NCI-H748 (cell line): ENCODE measurements at regions not wholly inside any gene's neighbourhood (a gene's known extent, or its start where the extent isn't known, plus 50 kb on each side); places are given as distances from the start of the nearest gene placed in this dataset.

ENCODE experiments used
- DNase-seq: peaks from one replicate; lab custom pipeline; 2025; ENCODE audit not compliant: unreplicated experiment; lab: John Stamatoyannopoulos, UW

DNA sequence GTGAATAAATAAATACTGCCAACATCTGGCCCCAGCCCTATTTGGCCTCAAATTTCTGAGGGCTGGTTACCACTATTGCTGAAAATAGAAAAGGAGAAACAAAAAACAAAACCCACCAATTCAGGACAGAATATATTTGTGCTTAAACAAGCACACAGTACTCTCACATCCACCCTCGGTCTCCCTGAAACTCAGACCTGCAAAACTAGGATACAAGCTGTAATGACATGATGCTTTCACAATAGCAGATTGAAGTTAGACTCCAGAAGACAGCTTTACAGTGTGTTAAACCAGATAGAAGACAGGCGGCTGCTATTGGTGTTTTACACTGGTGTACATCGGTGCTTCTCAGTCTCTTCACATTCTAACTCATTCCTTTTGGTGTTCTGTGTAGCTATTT, 214.9 kb upstream of the DMRT1 start:
- no peak for DNase-seq

- no peak for DNase-seq
These were observed 214.0 kb upstream of the DMRT1 start for GRCh38 chr9:627336-627970.

GRCh38 chr9:629146-629545, 212.4 kb upstream of the DMRT1 start:
- DNase-seq: no peak

GRCh38 chr9:630817-631216, 210.7 kb upstream of the DMRT1 start:
- no peak for DNase-seq

- DNase-seq: no peak
These were observed 209.9 kb upstream of the DMRT1 start for GRCh38 chr9:631596-631995.

DNA sequence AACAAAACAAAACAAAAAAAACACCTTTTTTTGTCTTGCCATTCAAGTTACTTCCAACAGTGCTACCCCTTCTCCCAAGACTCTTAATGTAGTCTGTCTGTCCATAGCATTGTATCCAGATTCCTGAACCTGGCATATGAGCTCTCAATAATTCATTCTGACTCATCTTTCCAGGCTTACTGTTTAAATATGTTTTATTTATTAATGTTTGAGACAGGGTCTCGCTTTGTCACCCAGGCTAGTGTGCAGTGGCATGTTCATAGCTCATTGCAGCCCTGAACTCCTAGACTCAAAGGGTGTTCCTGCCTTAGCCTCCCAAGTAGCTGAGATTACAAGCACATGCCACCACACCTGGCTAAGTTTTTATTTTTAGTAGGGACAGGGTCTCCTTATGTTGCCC, 208.0 kb upstream of the DMRT1 start:
- no peak for DNase-seq

GRCh38 chr9:636931-637591, 204.4 kb upstream of the DMRT1 start:
- DNase-seq: no peak

GRCh38 chr9:638152-638551, 203.3 kb upstream of the DMRT1 start:
- DNase-seq: no peak

DNA sequence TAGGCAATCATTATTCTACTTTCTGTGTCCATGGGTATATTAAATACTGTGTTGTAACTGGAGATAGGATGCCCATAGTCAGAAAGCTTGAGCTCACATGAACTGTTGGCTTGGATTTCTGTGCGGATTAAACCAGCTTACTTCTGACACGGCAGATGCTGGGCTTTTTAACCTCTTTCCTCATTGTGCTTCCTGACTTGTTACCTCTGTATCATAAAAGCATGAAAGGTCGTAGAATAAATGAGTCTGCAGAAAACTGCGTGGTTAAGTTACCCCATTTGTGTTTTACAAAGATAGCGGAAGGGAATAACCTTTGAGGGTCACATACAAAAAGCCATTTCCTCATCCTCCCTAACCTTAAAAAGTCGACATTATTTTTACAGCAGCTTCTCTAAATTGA, 199.5 kb upstream of the DMRT1 start:
- no peak for DNase-seq

DNA sequence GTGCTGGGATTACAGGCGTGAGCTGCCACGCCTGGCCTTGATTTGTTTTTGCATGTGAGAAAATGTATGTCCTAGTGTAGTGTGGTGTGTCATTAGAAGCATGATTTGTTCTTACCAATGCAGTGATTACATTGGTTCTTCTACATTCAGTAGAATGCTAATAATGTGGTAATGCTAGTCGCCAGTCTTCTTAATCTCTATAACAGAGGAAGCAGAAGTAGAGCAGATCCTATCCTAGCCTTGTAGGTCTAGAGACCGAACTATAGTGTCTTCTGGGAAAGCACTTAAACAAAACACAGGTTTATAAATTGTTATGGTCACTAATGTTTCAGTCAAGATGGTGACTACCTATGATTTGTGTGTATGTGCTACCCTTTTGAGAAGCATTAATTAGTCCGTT, 197.5 kb upstream of the DMRT1 start:
- no peak for DNase-seq

DNA sequence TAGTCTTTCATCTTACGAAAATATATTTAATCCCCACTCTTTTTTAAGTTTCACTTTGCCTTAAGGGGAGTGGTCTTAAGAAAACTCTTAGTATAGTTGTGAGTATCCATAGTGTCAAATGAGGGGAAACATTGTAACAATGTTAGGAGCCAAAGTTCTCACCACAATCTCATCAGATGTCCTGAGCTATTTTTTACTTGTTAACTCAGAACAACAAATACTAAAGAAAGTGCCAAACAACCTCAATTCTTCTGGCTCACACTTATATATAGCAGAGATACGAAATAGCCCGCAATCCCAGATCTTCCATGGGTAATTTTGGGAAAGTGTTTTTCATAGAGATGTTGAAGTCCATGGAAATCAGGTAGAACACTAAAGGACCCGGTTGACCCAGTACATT, 194.0 kb upstream of the DMRT1 start:
- no peak for DNase-seq

GRCh38 chr9:649128-650074, 192.1 kb upstream of the DMRT1 start:
- DNase-seq: no peak

DNA sequence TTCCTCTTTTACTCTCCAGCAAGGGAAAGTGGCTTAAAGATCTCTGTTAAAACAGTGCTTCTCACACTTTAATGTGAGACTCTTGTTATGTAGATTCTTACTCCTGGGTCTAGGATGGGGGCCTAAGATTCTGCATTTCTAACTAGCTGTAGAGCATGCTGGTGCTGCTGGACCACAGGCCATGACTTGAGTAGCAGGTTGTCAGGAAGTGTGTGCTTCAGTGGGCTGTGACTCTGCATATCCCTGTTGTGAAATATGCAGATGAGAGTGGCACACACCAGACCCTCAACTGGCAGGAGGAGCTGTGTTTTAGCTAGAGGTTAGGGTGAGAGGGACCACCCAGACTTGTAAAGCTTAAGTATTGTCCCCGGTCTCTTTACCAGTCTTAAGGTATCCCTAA, 191.1 kb upstream of the DMRT1 start:
- no peak for DNase-seq

GRCh38 chr9:651371-651770, 190.1 kb upstream of the DMRT1 start:
- no peak for DNase-seq

DNA sequence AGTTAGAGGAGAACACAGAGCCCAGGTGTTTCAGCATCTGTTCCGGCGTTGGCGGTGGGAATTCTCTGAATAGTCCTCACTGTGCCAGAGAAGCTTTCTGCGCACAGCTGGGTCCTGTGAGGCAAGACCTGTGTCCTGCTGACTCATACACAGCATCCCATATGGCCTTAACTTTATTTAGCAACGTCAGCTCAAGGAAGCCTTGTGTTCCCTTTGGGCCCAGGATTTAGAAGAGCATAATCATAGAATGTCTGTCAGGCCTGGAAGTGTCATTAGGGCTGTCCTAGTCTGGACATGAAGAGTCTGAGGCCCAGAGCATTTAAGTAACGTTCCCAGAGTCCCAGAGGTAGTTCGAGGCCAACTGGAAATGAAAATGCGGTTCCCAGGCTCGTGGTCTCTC, 188.6 kb upstream of the DMRT1 start:
- DNase-seq: no peak

DNA sequence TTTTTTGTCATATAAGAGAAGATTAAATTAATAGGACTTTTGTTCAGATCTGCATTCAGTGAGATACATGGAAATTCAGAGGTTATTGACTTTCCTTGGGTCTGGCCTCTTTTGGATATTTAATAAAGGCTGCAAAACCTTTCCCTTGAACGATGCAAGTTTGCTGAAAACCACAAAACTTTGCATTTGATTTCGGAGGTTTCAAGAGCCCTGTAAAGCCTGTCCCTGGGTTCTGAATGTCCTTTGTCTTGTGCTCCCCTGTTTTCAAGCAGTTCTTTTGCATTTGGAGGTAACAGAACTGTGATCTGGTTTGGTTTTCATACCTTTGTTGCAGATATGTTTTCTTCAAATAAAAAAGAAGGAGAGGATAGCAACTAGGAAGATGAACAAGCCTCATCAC, 188.1 kb upstream of the DMRT1 start:
- no peak for DNase-seq

DNA sequence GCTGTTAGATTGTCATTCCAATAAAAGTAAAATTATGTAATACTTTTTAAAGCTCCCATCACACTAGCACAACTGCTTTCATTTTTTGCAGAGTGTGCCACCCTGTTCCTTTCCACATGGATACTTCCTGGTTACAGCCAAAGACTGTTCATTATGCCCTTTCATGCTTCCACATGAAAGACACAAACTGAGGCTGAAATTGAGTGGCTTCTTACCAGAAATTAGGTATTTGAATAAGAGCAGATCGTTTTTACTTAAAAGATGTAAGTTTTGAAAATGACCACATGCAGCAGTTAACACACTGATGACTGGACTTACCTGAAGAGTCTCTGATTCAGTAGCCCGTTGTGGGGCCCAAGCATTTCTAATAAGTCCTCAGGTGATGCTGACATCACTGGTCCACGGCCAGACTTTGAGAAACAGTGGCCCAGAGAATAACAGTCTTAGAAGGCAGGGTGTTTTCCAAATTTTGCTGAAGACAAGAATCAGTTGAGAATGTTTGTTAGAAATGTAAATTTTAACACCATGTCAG, 187.6 kb upstream of the DMRT1 start:
- no peak for DNase-seq

DNA sequence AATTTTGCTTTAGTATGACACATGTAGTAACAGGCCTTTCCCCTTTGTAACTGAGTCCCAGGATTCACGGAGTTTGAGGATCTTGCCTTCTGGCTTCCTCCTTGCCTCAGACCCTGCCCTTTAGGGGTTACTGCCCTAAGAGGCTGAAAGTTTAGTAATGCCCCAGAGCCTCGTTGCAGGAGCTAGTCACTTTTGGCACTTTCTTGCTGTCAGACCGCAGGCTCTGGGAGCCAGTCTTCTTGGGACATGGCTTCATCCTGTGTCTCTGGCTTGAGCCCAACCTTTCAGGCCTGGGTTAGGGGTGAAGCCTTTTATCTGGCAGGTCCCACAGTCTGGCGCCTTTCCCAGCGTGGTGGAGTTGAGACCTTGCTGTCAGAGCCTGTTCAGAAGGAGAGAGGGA, 185.6 kb upstream of the DMRT1 start:
- DNase-seq: no peak

- no peak for DNase-seq
These were observed 184.4 kb upstream of the DMRT1 start for GRCh38 chr9:656926-657568.

DNA sequence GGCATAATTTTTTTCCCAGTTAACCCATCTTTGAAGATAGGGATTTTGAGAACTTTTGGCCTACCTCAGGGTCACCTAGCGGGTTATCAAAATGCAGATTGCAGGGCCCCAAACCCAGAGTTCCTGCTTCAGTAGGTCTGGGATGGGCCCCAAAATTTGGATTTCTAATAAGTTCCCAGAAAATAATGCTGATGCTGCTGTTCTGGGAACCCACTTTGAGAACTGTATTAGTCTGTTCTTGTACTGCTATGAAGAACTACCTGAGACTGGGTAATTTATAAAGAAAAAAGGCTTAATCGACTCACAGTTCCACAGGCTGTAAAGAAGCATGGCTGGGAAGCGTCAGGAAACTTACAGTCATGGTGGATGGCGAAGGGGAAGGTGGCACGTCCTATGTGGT, 182.2 kb upstream of the DMRT1 start:
- DNase-seq: no peak

- no peak for DNase-seq
These were observed 181.3 kb upstream of the DMRT1 start for GRCh38 chr9:660227-660626.
